PFSK-1 (cell line): ENCODE measurements at regions not wholly inside any gene's neighbourhood (a gene's known extent, or its start where the extent isn't known, plus 50 kb on each side); places are given as distances from the start of the nearest gene placed in this dataset.

Experiments
- FOXP2 ChIP-seq: optimal IDR thresholded peaks from 2 replicates; pipeline ENCODE3; 2011; ENCODE audit warnings: borderline replicate concordance, control low read depth, inconsistent platforms; ENCODE audit not compliant: insufficient read depth; ENCODE audit errors: extremely low read length, extremely low read depth
- POLR2AphosphoS5 ChIP-seq: IDR thresholded peaks from 2 replicates; pipeline ENCODE4 v1.6.1; 2012; ENCODE audit warnings: low read depth, mild to moderate bottlenecking, control low read depth, low read length, moderate library complexity
- SIN3A ChIP-seq: IDR thresholded peaks from 2 replicates; pipeline ENCODE4 v1.6.1; 2012; ENCODE audit warnings: mild to moderate bottlenecking, low read length, moderate library complexity, borderline replicate concordance; ENCODE audit not compliant: insufficient read depth
- TAF1 ChIP-seq: IDR thresholded peaks from 2 replicates; pipeline ENCODE4 v1.6.1; 2012; ENCODE audit warnings: low read length, control low read depth, borderline replicate concordance; ENCODE audit not compliant: insufficient read depth
- TF ChIP-seq, protein P1 (sequence below), 2 experiments: IDR thresholded peaks; 2 replicates each; pipeline versions ENCODE4 v1.6.1 to v1.8.0; 2011 to 2012; ENCODE audit warnings: low read depth in 2 of 2, low read length in 2 of 2, control low read depth in 1 of 2, inconsistent platforms in 1 of 2, mild to moderate bottlenecking in 1 of 2, moderate library complexity in 1 of 2; ENCODE audit not compliant: insufficient read depth in 1 of 2

DNA sequence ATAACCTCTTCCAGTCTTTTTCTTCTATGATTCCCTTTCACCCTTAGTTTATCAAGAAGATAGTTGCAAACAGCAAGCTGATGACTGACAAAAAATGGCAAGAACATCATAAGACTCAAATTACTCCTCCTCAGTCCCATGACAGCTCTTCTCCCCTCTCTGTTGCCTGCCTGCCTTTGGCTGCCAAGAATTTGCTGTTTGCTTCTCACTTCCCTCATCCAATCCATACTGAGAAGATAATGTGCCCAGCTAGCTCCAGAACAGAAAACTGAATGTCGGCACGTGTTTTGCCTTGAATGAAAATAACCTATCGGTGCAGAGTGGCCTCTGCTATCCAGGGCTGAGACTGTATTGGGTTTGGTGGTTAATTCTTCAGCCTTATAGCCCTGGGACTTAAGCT is 192.1 kb downstream of the PPARGC1A start:
- TF ChIP-seq, protein P1, sequence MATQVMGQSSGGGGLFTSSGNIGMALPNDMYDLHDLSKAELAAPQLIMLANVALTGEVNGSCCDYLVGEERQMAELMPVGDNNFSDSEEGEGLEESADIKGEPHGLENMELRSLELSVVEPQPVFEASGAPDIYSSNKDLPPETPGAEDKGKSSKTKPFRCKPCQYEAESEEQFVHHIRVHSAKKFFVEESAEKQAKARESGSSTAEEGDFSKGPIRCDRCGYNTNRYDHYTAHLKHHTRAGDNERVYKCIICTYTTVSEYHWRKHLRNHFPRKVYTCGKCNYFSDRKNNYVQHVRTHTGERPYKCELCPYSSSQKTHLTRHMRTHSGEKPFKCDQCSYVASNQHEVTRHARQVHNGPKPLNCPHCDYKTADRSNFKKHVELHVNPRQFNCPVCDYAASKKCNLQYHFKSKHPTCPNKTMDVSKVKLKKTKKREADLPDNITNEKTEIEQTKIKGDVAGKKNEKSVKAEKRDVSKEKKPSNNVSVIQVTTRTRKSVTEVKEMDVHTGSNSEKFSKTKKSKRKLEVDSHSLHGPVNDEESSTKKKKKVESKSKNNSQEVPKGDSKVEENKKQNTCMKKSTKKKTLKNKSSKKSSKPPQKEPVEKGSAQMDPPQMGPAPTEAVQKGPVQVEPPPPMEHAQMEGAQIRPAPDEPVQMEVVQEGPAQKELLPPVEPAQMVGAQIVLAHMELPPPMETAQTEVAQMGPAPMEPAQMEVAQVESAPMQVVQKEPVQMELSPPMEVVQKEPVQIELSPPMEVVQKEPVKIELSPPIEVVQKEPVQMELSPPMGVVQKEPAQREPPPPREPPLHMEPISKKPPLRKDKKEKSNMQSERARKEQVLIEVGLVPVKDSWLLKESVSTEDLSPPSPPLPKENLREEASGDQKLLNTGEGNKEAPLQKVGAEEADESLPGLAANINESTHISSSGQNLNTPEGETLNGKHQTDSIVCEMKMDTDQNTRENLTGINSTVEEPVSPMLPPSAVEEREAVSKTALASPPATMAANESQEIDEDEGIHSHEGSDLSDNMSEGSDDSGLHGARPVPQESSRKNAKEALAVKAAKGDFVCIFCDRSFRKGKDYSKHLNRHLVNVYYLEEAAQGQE (IDR thresholded peaks at IDR 0.05; ENCODE audit: insufficient read depth in 1 of 2, low read depth in 2 of 2, low read length in 2 of 2), result no peak
- TF ChIP-seq POLR2AphosphoS5, result no peak
- no peak for TF ChIP-seq TAF1
- TF ChIP-seq SIN3A, result no peak
- TF ChIP-seq FOXP2, result no peak

DNA sequence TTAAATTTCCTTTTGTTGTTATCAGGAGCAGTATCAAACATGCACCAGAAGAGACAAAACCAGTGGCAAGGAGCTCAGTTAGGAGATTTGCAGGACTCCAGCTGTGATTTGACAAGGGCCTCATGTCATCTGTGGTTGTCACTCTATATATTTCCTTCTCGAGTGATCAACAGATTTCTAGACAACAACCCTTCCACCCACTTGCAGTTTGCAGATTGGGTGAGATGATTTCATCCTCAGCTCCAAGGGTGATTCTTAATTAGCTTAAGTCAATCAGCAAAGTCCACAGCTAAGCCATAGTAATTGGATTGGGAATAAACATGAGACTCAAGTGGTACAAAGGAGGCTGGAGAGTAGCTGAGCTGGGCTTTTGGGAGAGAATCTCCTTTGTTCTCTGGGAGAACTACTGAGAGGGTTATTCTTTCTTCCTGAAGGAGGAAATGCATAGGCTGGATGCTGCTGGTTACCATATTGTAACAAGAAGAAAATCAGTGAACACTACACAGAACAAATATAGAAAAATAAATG is 192.8 kb downstream of the PPARGC1A start:
- TF ChIP-seq SIN3A (no peak), FOXP2 (no peak), POLR2AphosphoS5 (no peak), TAF1 (no peak)
- TF ChIP-seq, protein P1 (IDR thresholded peaks at IDR 0.05; ENCODE audit: insufficient read depth in 1 of 2, low read depth in 2 of 2, low read length in 2 of 2), result no peak

DNA sequence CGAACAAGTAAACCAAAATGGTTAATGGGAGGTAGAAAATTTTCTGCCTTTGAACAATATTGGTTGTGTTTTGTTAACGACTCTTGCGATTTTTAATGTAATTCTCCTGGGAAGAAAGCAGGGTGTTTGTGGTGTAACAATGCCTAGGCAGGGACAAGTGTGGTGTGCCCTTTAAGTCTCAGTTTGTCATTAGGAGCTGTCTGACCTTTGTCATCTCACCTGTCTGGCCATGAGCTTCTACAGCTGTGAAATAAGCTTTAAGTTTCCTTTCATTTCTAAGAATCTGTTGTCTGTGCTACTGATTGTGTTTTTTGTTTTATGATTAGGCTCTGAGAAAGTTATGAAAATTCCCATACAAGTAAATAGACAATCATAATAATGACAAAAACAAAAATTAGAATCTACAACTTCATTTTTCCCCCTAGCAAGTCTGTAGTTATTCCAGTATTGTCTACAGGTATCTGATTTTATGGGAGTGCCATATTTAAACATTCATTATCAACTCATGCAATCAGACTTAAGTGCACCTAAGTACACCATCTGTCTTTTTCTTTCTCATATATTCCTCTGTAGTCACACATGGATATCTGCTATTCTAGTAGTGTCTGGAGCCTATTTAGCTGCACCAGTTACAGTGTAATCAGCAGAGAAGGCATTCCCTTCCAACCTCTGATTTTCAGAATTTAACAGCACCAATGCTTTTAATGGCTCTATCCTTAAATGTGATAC is 203.5 kb downstream of the PPARGC1A start:
- TF ChIP-seq, protein P1 (IDR thresholded peaks at IDR 0.05; ENCODE audit: insufficient read depth in 1 of 2, low read depth in 2 of 2, low read length in 2 of 2), result no peak
- TF ChIP-seq FOXP2 (no peak), POLR2AphosphoS5 (no peak), TAF1 (no peak), SIN3A (no peak)

DNA sequence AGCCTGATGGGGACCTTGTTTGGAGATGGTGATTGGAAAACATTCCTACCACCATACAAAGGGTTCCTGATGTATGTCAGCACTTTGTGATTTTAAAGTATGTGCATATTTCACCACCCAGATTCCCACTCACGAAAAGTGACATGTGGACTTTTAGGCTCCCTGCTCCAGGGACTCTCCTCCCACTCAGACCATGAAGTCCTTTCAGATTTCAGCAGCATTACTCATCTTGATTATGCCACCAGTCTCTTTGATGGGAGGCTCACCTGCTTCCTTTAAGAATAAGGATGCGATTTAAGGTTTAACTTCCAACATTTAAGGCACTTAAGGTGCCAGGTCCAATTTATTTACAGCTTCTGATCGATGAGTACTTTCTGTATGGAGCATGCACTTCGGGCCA is 204.4 kb downstream of the PPARGC1A start:
- TF ChIP-seq TAF1, result no peak

DNA sequence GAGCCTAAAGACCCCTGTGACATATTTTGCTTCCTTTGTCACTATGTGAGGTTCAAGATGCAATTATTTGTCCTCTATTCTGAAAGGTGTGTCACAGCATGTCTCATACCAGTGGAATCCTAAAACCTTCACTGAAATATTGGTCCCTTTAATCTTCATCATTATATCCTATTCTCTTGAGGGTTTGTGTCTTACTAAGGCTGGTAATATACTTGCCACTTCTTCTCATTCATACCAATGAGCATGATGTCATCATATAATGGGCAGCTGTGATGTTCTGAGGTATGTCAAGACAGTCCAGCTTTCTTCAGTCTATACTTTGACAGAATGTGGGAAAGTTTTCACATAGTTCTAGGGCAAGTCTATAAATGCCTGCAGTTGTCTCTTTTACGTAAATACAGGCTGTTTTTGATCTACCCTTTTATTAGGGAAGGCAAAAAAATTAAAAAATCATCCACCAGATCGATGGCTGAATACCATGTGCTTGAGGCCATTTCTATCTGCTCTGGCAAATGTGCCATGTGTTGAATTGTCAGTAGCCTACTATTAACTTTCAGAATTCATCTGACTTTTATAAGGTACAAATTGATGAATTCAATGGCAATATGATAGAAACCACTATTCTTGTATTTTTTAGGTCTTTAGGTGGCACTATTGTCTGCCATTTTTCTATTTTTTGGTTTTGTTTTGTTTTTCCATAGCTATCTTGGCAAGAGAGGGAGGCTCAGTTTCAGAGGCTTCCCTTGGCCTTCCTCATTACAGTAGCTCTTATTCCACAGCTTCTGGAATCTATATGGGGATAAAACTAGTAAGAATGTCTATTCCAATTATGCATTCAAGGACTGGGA is 209.0 kb downstream of the PPARGC1A start:
- TF ChIP-seq FOXP2 (no peak), POLR2AphosphoS5 (no peak), TAF1 (no peak), SIN3A (no peak)
- TF ChIP-seq, protein P1 (IDR thresholded peaks at IDR 0.05; ENCODE audit: insufficient read depth in 1 of 2, low read depth in 2 of 2, low read length in 2 of 2), result no peak
